NB4 (cell line): ENCODE measurements at regions not wholly inside any gene's neighbourhood (a gene's known extent, or its start where the extent isn't known, plus 50 kb on each side); places are given as distances from the start of the nearest gene placed in this dataset.

Source experiments
- POLR2A ChIP-seq: IDR thresholded peaks from 2 replicates; pipeline ENCODE4 v1.6.1; 2011; ENCODE audit warnings: mild to moderate bottlenecking; ENCODE audit not compliant: insufficient read length; ENCODE audit errors: extremely low read depth
- TF ChIP-seq, protein P1 (sequence below): IDR thresholded peaks from one replicate; pipeline ENCODE4 v1.5.1; 2012; ENCODE audit warnings: low read depth, low read length

DNA sequence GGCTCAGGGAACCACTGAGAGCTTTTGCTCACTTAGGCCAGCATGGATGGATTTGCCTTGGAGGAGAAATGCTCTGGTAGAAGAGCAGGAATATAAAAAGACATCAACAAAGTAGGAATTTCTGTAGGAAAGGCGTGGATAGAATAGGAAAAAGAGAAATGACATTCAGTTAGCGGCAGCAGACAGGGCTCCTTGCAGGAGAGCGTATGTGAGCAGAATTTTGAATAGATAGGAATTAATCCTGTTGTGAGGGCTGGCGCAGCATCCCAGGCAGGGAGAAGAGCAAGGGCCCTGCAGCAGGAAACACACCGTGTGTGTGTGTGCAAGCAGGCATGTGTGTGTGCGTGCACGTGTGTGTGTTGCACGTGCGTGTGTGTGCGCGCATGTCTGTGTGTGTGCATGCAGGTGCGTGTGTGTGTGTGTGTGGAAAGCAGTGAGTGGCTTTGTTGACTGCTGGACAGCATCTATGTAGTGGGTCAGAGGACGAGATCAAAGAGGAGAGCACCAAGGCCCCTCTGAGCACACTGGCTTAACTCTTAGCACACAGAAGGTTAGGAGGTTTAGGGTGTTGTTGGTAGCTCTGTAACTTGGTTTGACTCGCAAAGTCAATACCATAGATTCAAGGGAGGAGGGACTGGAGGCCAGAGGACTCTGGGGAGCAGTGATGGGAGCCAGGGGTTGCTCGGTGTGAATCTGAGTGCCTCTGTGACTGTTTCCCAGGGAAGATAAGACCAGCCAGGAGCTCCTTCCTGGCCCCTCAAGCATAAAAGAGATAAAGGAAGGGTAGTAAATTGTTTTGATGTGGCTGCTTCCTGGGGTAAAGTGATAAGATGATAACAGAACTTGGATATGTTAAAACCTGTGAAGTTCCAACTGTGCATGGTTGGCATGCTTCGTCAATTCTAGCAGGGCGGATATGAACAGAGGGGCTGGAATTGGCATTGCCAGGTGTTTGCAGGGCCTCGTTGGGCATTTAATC, 639.5 kb downstream of the NR2F2 start:
- no peak for TF ChIP-seq POLR2A
- TF ChIP-seq, protein P1, sequence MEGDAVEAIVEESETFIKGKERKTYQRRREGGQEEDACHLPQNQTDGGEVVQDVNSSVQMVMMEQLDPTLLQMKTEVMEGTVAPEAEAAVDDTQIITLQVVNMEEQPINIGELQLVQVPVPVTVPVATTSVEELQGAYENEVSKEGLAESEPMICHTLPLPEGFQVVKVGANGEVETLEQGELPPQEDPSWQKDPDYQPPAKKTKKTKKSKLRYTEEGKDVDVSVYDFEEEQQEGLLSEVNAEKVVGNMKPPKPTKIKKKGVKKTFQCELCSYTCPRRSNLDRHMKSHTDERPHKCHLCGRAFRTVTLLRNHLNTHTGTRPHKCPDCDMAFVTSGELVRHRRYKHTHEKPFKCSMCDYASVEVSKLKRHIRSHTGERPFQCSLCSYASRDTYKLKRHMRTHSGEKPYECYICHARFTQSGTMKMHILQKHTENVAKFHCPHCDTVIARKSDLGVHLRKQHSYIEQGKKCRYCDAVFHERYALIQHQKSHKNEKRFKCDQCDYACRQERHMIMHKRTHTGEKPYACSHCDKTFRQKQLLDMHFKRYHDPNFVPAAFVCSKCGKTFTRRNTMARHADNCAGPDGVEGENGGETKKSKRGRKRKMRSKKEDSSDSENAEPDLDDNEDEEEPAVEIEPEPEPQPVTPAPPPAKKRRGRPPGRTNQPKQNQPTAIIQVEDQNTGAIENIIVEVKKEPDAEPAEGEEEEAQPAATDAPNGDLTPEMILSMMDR, result no peak
